A549 (cell line): ENCODE measurements at regions not wholly inside any gene's neighbourhood (a gene's known extent, or its start where the extent isn't known, plus 50 kb on each side); places are given as distances from the start of the nearest gene placed in this dataset.

Experiments
- JUN ChIP-seq, 2 experiments: fragments of >200 bp; sonication (Bioruptor Twin); formaldehyde crosslinking; IDR thresholded peaks; 2 replicates in 1 of 2; 3 replicates in 1 of 2; pipeline ENCODE4 v1.6.1; 2016 to 2017
- NPAS2 ChIP-seq: fragments of 250-450 bp; sonication (Bioruptor Pico); IDR thresholded peaks from 2 replicates; pipeline ENCODE4 v1.8.0; 2022; ENCODE audit warnings: mild to moderate bottlenecking, moderate library complexity, borderline replicate concordance
- POLR2A ChIP-seq: IDR thresholded peaks from 2 replicates; pipeline ENCODE4 v1.6.1; 2012; ENCODE audit warnings: mild to moderate bottlenecking, low read length
- POLR2AphosphoS2 ChIP-seq: conservative IDR thresholded peaks from 2 replicates; pipeline ENCODE4 v1.6.1; 2012; ENCODE audit warnings: low read length, improper control_type of control experiment, inconsistent platforms
- TF ChIP-seq, protein P1 (sequence below): fragments of >200 bp; sonication (Bioruptor Twin); formaldehyde crosslinking; IDR thresholded peaks from 3 replicates; pipeline ENCODE4 v1.5.1; 2016
- TF ChIP-seq, protein P2 (sequence below): IDR thresholded peaks from 2 replicates; pipeline ENCODE4 v1.6.1; 2012

- TF ChIP-seq POLR2A, result no peak
- TF ChIP-seq, protein P1, sequence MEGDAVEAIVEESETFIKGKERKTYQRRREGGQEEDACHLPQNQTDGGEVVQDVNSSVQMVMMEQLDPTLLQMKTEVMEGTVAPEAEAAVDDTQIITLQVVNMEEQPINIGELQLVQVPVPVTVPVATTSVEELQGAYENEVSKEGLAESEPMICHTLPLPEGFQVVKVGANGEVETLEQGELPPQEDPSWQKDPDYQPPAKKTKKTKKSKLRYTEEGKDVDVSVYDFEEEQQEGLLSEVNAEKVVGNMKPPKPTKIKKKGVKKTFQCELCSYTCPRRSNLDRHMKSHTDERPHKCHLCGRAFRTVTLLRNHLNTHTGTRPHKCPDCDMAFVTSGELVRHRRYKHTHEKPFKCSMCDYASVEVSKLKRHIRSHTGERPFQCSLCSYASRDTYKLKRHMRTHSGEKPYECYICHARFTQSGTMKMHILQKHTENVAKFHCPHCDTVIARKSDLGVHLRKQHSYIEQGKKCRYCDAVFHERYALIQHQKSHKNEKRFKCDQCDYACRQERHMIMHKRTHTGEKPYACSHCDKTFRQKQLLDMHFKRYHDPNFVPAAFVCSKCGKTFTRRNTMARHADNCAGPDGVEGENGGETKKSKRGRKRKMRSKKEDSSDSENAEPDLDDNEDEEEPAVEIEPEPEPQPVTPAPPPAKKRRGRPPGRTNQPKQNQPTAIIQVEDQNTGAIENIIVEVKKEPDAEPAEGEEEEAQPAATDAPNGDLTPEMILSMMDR, result no peak
- no peak for TF ChIP-seq JUN (IDR thresholded peaks at IDR 0.05)
- TF ChIP-seq NPAS2 (CRISPR knock-in tag), result no peak
- TF ChIP-seq POLR2AphosphoS2, result no peak
- TF ChIP-seq, protein P2, sequence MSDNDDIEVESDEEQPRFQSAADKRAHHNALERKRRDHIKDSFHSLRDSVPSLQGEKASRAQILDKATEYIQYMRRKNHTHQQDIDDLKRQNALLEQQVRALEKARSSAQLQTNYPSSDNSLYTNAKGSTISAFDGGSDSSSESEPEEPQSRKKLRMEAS, result no peak
Observed at GRCh38 chr2:239479471-239479870, 78.7 kb upstream of the HDAC4 start.
